ENCODE measurements at regions not wholly inside any gene's neighbourhood (a gene's known extent, or its start where the extent isn't known, plus 50 kb on each side); places are given as distances from the start of the nearest gene placed in this dataset.
"Not testable (repeated sequence)": the region's sequence is repeated elsewhere in the genome, so short reads cannot be mapped to it uniquely, and the experiment has no call there.

DNA sequence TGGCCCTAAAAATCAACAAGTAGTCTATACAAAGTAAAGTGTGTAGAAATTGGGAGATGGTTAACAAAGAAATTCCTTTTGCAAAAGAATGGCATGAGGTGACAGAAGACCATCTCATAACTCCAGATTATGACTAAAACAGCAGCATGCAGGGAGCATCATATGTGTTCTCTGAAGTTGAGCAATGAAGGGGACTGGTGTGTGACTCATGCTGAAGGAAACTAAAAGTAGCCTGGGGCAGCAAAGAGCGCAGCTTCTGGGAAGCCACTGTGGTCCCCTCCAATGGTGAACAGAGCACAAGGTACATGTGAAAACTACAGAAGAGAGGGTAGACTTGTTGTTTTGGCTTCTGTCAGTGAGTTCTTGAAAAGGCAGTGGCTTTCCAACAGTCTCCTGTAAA is 133.4 kb downstream of the MACC1 start:
- no peak for DNase-seq

- DNase-seq: no peak
Measured at GRCh38 chr7:20079080-20079479, 138.1 kb downstream of the MACC1 start.

DNA sequence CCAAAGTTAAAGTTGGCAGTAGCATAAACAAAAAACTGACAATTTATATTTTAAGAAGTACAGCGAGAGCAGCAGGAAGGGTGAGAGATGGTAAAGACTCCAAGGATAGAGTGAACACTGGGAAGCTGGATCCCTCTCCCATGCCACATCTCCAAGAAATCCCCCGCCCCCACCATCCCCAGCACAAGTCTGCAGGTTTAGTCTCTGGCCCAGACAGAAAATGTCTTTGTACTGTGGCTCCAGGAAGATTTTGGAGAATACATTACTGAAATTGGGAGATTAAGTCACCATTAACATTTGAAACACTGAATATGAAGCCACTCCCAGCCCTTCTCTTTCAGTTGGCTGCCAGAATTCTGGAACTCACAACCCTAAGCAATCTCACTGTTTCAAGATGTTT is 140.3 kb downstream of the MACC1 start:
- DNase-seq: no peak

DNA sequence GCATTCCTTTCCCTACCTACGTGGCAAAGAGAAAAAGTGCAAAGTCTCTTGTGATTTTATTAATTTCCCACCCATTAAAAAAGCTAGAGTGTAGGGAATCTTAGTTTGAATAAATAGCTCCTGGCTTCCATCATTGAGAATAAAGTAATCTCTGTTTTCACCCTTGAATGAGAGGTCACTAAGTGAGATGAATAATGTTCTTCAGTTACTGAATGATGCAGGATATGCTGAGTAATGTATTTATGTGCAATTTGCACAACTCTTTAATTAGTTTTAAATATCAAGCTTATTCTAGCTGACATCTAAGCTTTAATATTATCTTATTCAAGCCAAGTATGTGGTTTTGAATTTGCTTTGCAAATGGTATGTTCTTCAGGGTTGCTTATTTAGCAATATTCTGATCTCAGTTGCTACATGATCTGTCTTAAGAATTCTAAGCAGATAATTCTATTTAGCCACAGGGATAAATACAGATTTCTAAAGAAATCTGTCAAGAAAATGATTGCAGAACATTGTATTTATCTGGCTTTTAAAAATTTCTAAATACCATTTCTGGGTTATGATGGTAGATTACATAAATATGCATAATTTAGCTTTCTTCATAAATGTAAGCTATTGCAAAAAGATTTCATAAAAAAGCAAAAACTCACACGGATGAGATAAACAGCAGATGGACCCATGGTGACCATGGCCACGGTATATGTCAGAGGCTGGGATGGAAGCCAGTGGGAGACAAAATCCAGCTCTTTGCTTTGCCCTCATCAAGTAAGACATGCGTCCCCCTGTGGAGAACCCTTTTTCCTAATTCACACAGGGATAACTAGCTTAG is 141.0 kb downstream of the MACC1 start:
- DNase-seq: no peak

GRCh38 chr7:20075440-20075839 is 141.7 kb downstream of the MACC1 start:
- DNase-seq: no peak

DNA sequence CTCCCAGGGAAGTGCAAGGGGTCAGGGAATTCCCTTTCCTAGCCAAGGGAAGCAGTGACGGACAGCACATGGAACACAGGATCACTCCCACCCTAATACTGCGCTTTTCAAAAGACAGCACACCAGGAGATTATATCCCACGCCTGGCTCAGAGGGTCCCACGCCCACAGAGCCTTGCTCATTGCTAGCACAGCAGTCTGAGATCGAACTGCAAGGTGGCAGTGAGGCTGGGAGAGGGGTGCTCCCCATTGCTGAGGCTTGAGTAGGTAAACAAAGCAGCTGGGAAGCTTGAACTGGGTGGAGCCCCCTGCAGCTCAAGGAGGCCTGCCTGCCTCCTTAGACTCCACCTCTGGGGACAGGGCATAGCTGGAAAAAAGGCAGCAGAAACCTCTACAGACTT is 149.2 kb downstream of the MACC1 start:
- not testable (repeated sequence) for DNase-seq

- DNase-seq: peak; percentile 17
Measured at GRCh38 chr7:20064974-20065862, 152.0 kb downstream of the MACC1 start.

DNA sequence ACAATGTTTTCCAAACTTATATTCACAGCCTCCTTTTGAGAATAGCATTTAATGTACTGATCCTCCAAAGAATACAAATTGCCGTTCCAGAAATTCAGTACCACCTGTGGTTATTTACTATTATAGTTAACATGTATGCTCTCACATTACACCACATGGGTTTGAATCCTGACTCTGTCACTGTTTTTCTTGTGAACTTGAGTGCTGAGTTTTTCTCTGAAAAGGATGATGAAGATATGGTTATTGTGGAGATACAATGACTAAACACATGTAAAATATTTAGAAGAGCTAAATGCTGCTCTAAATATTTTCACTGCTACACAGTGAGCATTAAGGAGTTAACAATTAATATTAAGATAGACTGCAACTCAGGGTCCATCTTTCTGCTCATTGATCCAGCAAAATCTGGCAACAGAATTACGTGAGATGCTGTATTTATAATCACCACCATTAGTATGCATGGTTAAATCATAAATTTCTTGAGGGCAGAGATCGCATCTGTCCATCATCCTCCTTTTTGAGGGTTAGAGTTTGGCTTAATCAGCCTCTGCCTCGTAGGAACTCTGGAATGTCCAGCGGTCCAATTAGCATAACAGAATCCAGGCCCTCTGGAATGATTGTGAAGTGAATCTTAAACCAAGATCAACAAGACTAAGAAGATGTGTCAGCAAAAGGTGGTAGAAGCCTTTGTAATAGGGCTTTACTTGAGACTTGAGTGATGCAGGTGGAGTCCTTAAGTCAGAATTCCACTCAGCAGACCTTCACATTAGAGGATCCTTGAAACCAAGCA is 152.8 kb downstream of the MACC1 start:
- no peak for DNase-seq

DNA sequence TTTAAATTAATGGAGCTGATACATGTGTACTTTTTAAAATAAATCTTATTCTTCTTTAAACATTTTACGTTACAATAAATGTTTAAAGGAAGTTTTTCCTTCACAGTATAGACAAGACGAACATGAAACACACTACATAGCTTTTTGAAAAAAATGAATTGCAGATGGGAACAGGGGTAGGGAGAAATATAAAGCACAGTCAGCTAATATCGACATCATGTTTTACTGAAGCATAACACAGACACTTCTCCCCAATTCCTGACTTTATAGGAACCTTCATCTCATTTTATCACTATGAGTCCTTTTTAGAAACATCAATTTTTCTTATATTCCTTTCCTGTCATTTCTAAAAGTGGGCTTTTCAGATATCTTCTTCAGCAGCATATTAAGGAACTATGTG is 153.5 kb downstream of the MACC1 start:
- no peak for DNase-seq

DNA sequence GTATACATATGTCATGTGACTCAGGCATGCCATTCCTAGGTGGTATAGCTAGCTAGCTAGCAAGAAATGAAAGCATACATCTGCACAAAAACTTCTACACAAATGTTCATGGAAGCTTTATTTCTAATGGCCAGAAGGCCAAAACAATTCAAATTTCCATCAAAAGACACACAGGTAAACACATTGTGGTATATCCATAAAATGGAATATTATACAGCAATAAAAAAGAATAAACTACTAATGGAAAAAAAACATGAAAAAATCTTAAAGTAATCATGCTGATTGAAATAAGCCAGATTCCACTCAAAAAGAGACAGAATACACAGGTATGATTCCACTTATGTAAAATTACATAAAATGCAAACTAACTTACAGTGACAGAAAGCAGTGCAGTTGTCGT is 154.3 kb downstream of the MACC1 start:
- no peak for DNase-seq

DNA sequence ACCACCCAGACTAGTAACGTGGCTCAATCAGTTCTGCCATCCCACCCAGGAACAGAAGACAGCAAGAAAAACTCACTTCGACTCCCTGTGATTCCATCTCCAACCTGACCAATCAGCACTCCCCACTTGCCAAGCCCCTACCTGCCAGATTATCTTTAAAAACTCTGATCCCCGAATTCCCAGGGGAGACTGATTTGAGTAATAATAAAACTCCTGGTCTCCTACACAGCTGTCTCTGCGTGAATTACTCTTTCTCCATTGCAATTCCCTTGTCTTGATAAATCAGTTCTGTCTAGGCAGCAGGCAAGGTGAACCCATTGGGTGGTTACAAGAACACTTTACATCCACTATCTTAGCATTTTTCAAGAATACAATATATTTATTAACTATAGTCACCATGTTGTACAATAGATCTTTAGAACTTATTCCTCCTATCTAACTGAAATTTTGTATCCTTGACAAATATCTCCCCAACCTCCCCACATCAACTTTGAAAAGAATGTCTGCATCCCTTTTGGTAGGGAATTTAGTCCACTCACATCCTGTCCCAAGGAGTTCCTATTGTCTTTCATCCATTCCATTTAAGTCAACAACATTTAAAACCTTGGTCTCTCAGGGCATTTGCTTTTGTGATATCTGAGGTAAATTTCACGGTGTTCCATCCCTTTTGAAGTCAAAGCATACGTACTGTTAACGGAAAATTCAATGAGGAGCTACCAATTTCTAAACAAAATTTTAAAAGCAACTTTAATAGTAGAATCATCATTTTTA is 163.7 kb downstream of the MACC1 start:
- no peak for DNase-seq

- no peak for DNase-seq
Measured at GRCh38 chr7:20050241-20050966, 166.8 kb downstream of the MACC1 start.

DNA sequence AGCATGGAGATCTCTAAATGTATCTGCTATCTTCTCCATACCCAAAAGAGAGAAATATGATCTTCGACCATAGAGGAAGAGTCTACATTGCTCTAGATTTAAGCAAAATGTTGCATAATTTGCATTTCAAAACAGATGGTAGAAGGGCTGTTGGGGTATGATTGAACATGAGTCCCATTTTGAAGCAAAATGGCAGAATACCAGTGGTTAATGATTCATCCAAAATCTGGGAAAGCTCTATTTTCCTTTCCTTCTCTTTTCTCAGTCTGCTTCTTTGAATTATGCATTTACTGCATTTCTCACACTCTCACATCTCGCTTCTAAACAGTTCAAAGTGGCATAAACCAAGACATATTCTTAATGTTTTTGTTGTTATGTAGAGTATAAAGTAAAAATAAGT is 178.5 kb downstream of the MACC1 start:
- no peak for DNase-seq

DNA sequence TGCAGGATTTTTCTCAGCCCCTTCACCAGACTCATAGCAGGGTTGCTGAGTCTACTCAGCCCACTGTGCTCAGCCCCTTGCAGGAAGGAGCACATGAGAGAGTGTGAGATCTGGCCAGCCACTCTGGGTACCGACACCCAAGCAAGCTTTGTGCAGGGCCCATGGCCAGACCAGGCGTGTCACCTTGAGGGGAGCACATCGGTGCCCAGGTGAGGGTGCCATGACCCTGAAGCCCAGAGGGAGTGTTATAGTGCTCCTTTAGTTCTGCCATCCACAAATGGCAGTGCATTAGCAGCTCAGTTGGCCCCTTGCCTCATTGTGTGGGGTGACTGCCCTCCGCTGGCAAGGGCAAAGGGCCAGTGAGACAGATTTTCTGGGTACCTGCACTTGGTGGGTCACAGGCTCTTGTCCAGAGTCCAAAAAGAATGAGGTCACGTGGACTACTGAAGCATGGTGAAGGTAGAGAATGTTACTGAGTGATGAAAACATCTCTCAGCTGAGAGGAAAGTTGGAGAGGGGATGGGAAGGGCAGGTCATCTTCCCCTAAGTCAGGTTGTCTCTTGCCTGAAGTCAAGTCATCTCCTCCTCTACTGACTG is 181.8 kb downstream of the MACC1 start:
- no peak for DNase-seq

GRCh38 chr7:20033621-20034400 is 183.4 kb downstream of the MACC1 start:
- DNase-seq: no peak

GRCh38 chr7:20032741-20033140 is 184.4 kb downstream of the MACC1 start:
- DNase-seq: no peak

DNA sequence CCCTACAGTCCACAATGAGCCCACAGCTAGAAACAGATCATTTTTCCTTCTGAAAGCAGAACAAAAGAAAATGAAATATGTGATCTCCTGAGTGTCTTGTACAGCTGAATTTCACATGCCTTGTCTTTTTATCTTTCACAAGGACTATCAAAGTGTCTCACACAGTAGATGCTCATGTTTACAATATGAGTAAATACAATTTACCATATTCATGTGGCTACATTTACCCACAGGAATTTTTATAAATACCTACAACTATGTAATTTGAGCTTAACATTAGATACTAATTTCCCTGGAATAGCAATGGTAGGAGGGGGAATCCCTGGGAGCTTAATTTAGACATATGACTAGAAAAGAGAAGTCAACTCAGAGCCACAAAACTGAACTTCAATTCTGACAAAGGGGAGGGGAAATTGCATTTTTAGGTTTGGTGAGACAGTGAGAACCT is 186.2 kb downstream of the MACC1 start:
- no peak for DNase-seq

- no peak for DNase-seq
Measured at GRCh38 chr7:20030417-20030816, 186.8 kb downstream of the MACC1 start.

DNA sequence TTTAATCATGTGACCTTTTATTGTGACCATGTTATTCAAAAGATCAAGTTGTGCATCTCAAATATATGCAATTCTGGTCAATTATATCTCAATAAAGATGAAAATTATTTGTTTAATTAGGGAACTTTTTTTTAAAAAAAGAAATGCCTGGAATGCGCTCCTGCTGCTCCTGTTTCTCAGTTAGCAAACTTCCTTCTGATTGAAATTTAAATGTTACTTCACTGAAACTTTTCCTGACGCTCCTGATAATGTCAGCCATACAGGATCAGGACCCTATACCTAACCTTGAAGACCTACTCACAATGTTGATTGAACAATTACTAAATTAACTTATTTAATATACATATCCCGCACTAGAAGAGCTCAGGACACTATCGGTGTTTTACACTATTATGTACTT is 190.4 kb downstream of the MACC1 start:
- DNase-seq: no peak

DNA sequence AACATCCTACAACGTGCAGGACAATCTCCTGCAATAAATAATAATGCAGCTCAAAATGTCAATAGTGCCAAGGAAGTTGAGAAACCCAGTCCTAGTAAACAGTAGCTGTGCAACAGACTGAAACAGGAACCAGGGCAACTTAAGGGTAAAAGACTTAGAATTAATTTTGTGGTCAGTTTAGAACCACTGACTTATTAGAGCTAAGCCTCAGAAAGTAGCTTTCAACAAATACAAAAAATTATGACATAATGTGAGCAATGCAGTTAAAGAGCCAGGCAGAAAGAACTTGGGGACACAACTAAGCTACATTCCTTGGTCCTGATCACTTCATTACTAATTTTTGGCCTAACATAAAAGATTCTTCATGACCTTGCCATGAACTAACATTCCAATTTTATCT is 195.4 kb downstream of the MACC1 start:
- DNase-seq: peak; percentile 30

All from hematopoietic multipotent progenitor cell treated with erythropoietin and hydrocortisone succinate and interleukin-3 and kit ligand, for 6 days (in vitro differentiated cells).